ENCODE measurements at regions not wholly inside any gene's neighbourhood (a gene's known extent, or its start where the extent isn't known, plus 50 kb on each side); places are given as distances from the start of the nearest gene placed in this dataset.

GRCh38 chr18:1627494-1627893 is 722.8 kb downstream of the ADCYAP1 start (continued):
- no peak for TF ChIP-seq PATZ1 (CRISPR knock-in tag; IDR thresholded peaks at IDR 0.05; ENCODE audit: borderline replicate concordance)
- no peak for TF ChIP-seq ZNF70 (CRISPR knock-in tag; IDR thresholded peaks at IDR 0.05)
- no peak for TF ChIP-seq TCF4 (CRISPR knock-in tag; IDR thresholded peaks at IDR 0.05; ENCODE audit: borderline replicate concordance)
- TF ChIP-seq CREB5 (CRISPR knock-in tag; IDR thresholded peaks at IDR 0.05; ENCODE audit: low read depth): no peak
- no peak for TF ChIP-seq GLIS3 (CRISPR knock-in tag; IDR thresholded peaks at IDR 0.05)
- TF ChIP-seq ZFP3 (CRISPR knock-in tag; IDR thresholded peaks at IDR 0.05): no peak
- TF ChIP-seq BACH2 (CRISPR knock-in tag; IDR thresholded peaks at IDR 0.05; ENCODE audit: borderline replicate concordance): no peak
- TF ChIP-seq CSDC2 (CRISPR knock-in tag; IDR thresholded peaks at IDR 0.05): no peak
- TF ChIP-seq ZC3H10 (CRISPR knock-in tag; IDR thresholded peaks at IDR 0.05): no peak
- no peak for TF ChIP-seq ISL1 (CRISPR knock-in tag; IDR thresholded peaks at IDR 0.05)

GRCh38 chr18:1648712-1649111 is 744.0 kb downstream of the ADCYAP1 start:
- no peak for ATAC-seq
- no peak for TF ChIP-seq CSDC2 (CRISPR knock-in tag; IDR thresholded peaks at IDR 0.05)

- no peak for TF ChIP-seq RARB (CRISPR knock-in tag; IDR thresholded peaks at IDR 0.05)
- no peak for TF ChIP-seq OSR1 (CRISPR knock-in tag; IDR thresholded peaks at IDR 0.05)
- no peak for TF ChIP-seq CSRNP3 (CRISPR knock-in tag; IDR thresholded peaks at IDR 0.05)
- no peak for TF ChIP-seq SNAI2 (CRISPR knock-in tag; IDR thresholded peaks at IDR 0.05)
- no peak for TF ChIP-seq ZC3H10 (CRISPR knock-in tag; IDR thresholded peaks at IDR 0.05)
- TF ChIP-seq ZFP3 (CRISPR knock-in tag; IDR thresholded peaks at IDR 0.05): no peak
- TF ChIP-seq PPARA (CRISPR knock-in tag; IDR thresholded peaks at IDR 0.05; ENCODE audit: borderline replicate concordance): no peak
- TF ChIP-seq TCF4 (CRISPR knock-in tag; IDR thresholded peaks at IDR 0.05; ENCODE audit: borderline replicate concordance): no peak
- no peak for TF ChIP-seq CSDC2 (CRISPR knock-in tag; IDR thresholded peaks at IDR 0.05)
- no peak for TF ChIP-seq CREB5 (CRISPR knock-in tag; IDR thresholded peaks at IDR 0.05; ENCODE audit: low read depth)
- ATAC-seq: no peak
These were observed 747.3 kb downstream of the ADCYAP1 start for GRCh38 chr18:1652018-1652417.

- TF ChIP-seq ISL1 (CRISPR knock-in tag; IDR thresholded peaks at IDR 0.05) (no peak), ZNF70 (CRISPR knock-in tag; IDR thresholded peaks at IDR 0.05) (no peak), CSRNP3 (CRISPR knock-in tag; IDR thresholded peaks at IDR 0.05) (no peak), ZNF8 (CRISPR knock-in tag; IDR thresholded peaks at IDR 0.05) (no peak), TCF4 (CRISPR knock-in tag; IDR thresholded peaks at IDR 0.05; ENCODE audit: borderline replicate concordance) (no peak), GLIS3 (CRISPR knock-in tag; IDR thresholded peaks at IDR 0.05) (no peak)
- ATAC-seq: no peak
These were observed 749.2 kb downstream of the ADCYAP1 start for GRCh38 chr18:1653873-1654272.

- ATAC-seq: no peak
- TF ChIP-seq GLIS3 (CRISPR knock-in tag; IDR thresholded peaks at IDR 0.05): no peak
- no peak for TF ChIP-seq TCF4 (CRISPR knock-in tag; IDR thresholded peaks at IDR 0.05; ENCODE audit: borderline replicate concordance)
- TF ChIP-seq CSRNP3 (CRISPR knock-in tag; IDR thresholded peaks at IDR 0.05): no peak
- no peak for TF ChIP-seq ISL1 (CRISPR knock-in tag; IDR thresholded peaks at IDR 0.05)
- no peak for TF ChIP-seq TOX (CRISPR knock-in tag; IDR thresholded peaks at IDR 0.05; ENCODE audit: borderline replicate concordance)
- TF ChIP-seq TSHZ2 (CRISPR knock-in tag; IDR thresholded peaks at IDR 0.05): no peak
- TF ChIP-seq ZNF8 (CRISPR knock-in tag; IDR thresholded peaks at IDR 0.05): no peak
- no peak for TF ChIP-seq RARB (CRISPR knock-in tag; IDR thresholded peaks at IDR 0.05)
- TF ChIP-seq CREB5 (CRISPR knock-in tag; IDR thresholded peaks at IDR 0.05; ENCODE audit: low read depth): no peak
- TF ChIP-seq CSDC2 (CRISPR knock-in tag; IDR thresholded peaks at IDR 0.05): no peak
- TF ChIP-seq OSR1 (CRISPR knock-in tag; IDR thresholded peaks at IDR 0.05): no peak
- no peak for TF ChIP-seq ZFP3 (CRISPR knock-in tag; IDR thresholded peaks at IDR 0.05)
- no peak for TF ChIP-seq ZC3H10 (CRISPR knock-in tag; IDR thresholded peaks at IDR 0.05)
- TF ChIP-seq ZNF565 (CRISPR knock-in tag; conservative IDR thresholded peaks at IDR 0.05; ENCODE audit: low read depth): no peak
These were observed 753.2 kb downstream of the ADCYAP1 start for GRCh38 chr18:1657876-1658275.

All from SK-N-SH treated with all-trans-retinoic acid at 6 μM for 48 hours (cell line).